MM.1S (cell line): ENCODE measurements at regions not wholly inside any gene's neighbourhood (a gene's known extent, or its start where the extent isn't known, plus 50 kb on each side); places are given as distances from the start of the nearest gene placed in this dataset.

Source experiments
- DNase-seq: peaks from one replicate; pipeline ENCODE4 v3.0.0-alpha.2; 2015
- H2AFZ ChIP-seq: fragments of 300-600 bp; sonication (generic); 2 replicates; pipeline ENCODE4 v1.6.0; 2016; ENCODE audit warnings: antibody characterized with exemption, low read length
- H3F3A ChIP-seq: fragments of 300-600 bp; sonication (generic); 2 replicates; pipeline ENCODE4 v1.6.1; 2016; ENCODE audit warnings: mild to moderate bottlenecking, antibody characterized with exemption, low read length, moderate library complexity, mixed read lengths; ENCODE audit not compliant: insufficient read depth
- H3K27ac ChIP-seq: fragments of 300-600 bp; sonication (generic); 2 replicates; pipeline ENCODE4 v1.5.1; 2016; ENCODE audit warnings: mild to moderate bottlenecking, low read length
- H3K27me3 ChIP-seq: fragments of 300-600 bp; sonication (generic); replicated peaks from 2 replicates; pipeline ENCODE4 v1.6.0; 2016; ENCODE audit warnings: low read length; ENCODE audit not compliant: insufficient read depth
- H3K36me3 ChIP-seq: fragments of 300-600 bp; sonication (generic); replicated peaks from 2 replicates; pipeline ENCODE4 v1.6.1; 2016; ENCODE audit warnings: mild to moderate bottlenecking, low read length, mixed read lengths; ENCODE audit not compliant: insufficient read depth
- H3K4me1 ChIP-seq: fragments of 300-600 bp; sonication (generic); 2 replicates; pipeline ENCODE4 v1.6.1; 2016; ENCODE audit warnings: low read length, mixed read lengths
- H3K4me2 ChIP-seq: fragments of 300-600 bp; sonication (generic); 2 replicates; pipeline ENCODE4 v1.6.0; 2016; ENCODE audit warnings: low read depth, low read length
- H3K4me3 ChIP-seq: fragments of 300-600 bp; sonication (generic); 2 replicates; pipeline ENCODE4 v1.5.1; 2016; ENCODE audit warnings: low read length, mixed read lengths
- H3K79me2 ChIP-seq: fragments of 300-600 bp; sonication (generic); 2 replicates; pipeline ENCODE4 v1.6.1; 2016; ENCODE audit warnings: mixed run types, low read length, mixed read lengths
- H3K9ac ChIP-seq: fragments of 300-600 bp; sonication (generic); 2 replicates; pipeline ENCODE4 v1.6.1; 2016; ENCODE audit warnings: low read length, mixed read lengths
- H3K9me2 ChIP-seq: fragments of 300-600 bp; sonication (generic); replicated peaks from 2 replicates; pipeline ENCODE4 v1.6.1; 2016; ENCODE audit warnings: mild to moderate bottlenecking, low read length, mixed read lengths; ENCODE audit not compliant: insufficient read depth
- H3K9me3 ChIP-seq: fragments of 300-600 bp; sonication (generic); replicated peaks from 2 replicates; pipeline ENCODE4 v1.6.1; 2016; ENCODE audit warnings: mild to moderate bottlenecking, low read length, mixed read lengths; ENCODE audit not compliant: insufficient read depth
- H4K20me1 ChIP-seq: fragments of 300-600 bp; sonication (generic); 2 replicates; pipeline ENCODE4 v1.6.1; 2016; ENCODE audit warnings: mild to moderate bottlenecking, low read length, moderate library complexity, mixed read lengths; ENCODE audit not compliant: insufficient read depth
- CTCF ChIP-seq: fragments of 300-600 bp; sonication (generic); IDR thresholded peaks from 2 replicates; pipeline ENCODE4 v1.5.1; 2016; ENCODE audit warnings: antibody characterized with exemption, low read length, mixed read lengths
- EZH2 ChIP-seq: fragments of 300-600 bp; sonication (generic); optimal IDR thresholded peaks from 2 replicates; pipeline ENCODE3; 2017; ENCODE audit warnings: low read depth, mild to moderate bottlenecking, antibody characterized with exemption, low read length, mixed read lengths
- EZH2phosphoT487 ChIP-seq: fragments of 300-600 bp; sonication (generic); IDR thresholded peaks from 2 replicates; pipeline ENCODE4 v1.6.1; 2018; ENCODE audit warnings: antibody characterized with exemption, low read length

- no peaks in the 10 kb centered on the region for H3K79me2 ChIP-seq
- H3K9me2 ChIP-seq = no peaks in the 10 kb centered on the region
- H3F3A ChIP-seq = no peaks in the 10 kb centered on the region
- H3K4me1 ChIP-seq = no peaks in the 10 kb centered on the region
- no peak for DNase-seq
- H3K36me3 ChIP-seq = no peaks in the 10 kb centered on the region
- H3K4me3 ChIP-seq = no peak overlapping the region
- no peak overlapping the region for H3K4me2 ChIP-seq
- H2AFZ ChIP-seq = no peak overlapping the region
- no peaks in the 10 kb centered on the region for H3K9me3 ChIP-seq
- H3K27ac ChIP-seq = no peak overlapping the region
- H4K20me1 ChIP-seq = no peaks in the 10 kb centered on the region
- no peak for TF ChIP-seq CTCF
- H3K9ac ChIP-seq = no peak overlapping the region
- no peaks in the 10 kb centered on the region for H3K27me3 ChIP-seq
Observed at GRCh38 chr7:42461537-42461936, 224.5 kb upstream of the GLI3 start.

- Histone ChIP-seq H3K4me2 (no peak overlapping the region), H3K27me3 (no peaks in the 10 kb centered on the region)
- no peak for DNase-seq
Observed at GRCh38 chr7:42460933-42461332, 223.9 kb upstream of the GLI3 start.

GRCh38 chr7:42460148-42460547 lies 223.1 kb upstream of the GLI3 start:
- TF ChIP-seq EZH2 = no peak
- TF ChIP-seq CTCF = no peak
- no peak for TF ChIP-seq EZH2phosphoT487
- no peaks in the 10 kb centered on the region for H3K27me3 ChIP-seq
- no peaks in the 10 kb centered on the region for H3K9me3 ChIP-seq
- no peak overlapping the region for H2AFZ ChIP-seq
- no peaks in the 10 kb centered on the region for H4K20me1 ChIP-seq
- H3F3A ChIP-seq = no peaks in the 10 kb centered on the region
- no peak overlapping the region for H3K27ac ChIP-seq
- no peak overlapping the region for H3K4me2 ChIP-seq
- H3K4me1 ChIP-seq = no peaks in the 10 kb centered on the region
- no peak overlapping the region for H3K4me3 ChIP-seq
- no peaks in the 10 kb centered on the region for H3K36me3 ChIP-seq
- H3K79me2 ChIP-seq = no peaks in the 10 kb centered on the region
- DNase-seq = no peak
- no peaks in the 10 kb centered on the region for H3K9me2 ChIP-seq
- H3K9ac ChIP-seq = no peak overlapping the region

More at GRCh38 chr7:42460933-42461332, 223.9 kb upstream of the GLI3 start:
- Histone ChIP-seq H2AFZ (no peak overlapping the region), H3F3A (no peaks in the 10 kb centered on the region), H3K4me1 (no peaks in the 10 kb centered on the region), H3K9me3 (no peaks in the 10 kb centered on the region), H3K9me2 (no peaks in the 10 kb centered on the region), H3K36me3 (no peaks in the 10 kb centered on the region), H3K27ac (no peak overlapping the region), H3K79me2 (no peaks in the 10 kb centered on the region), H3K4me3 (no peak overlapping the region), H4K20me1 (no peaks in the 10 kb centered on the region), H3K9ac (no peak overlapping the region)
- TF ChIP-seq EZH2 (no peak), EZH2phosphoT487 (no peak), CTCF (no peak)

- Histone ChIP-seq H3F3A (no peaks in the 10 kb centered on the region), H3K9me2 (no peaks in the 10 kb centered on the region), H3K9me3 (no peaks in the 10 kb centered on the region), H3K9ac (no peak overlapping the region), H3K4me1 (no peaks in the 10 kb centered on the region), H3K27me3 (no peaks in the 10 kb centered on the region), H3K79me2 (no peaks in the 10 kb centered on the region), H3K27ac (no peak overlapping the region), H3K4me2 (no peak overlapping the region), H2AFZ (no peak overlapping the region), H3K36me3 (no peaks in the 10 kb centered on the region), H4K20me1 (no peaks in the 10 kb centered on the region), H3K4me3 (no peak overlapping the region)
- no peak for DNase-seq
- TF ChIP-seq EZH2 = no peak
- no peak for TF ChIP-seq CTCF
- no peak for TF ChIP-seq EZH2phosphoT487
Observed at GRCh38 chr7:42457663-42458062, 220.7 kb upstream of the GLI3 start.
